Upper lobe of right lung (tissue), 1 donor: ENCODE measurements at regions not wholly inside any gene's neighbourhood (a gene's known extent, or its start where the extent isn't known, plus 50 kb on each side); places are given as distances from the start of the nearest gene placed in this dataset.
"Not testable (repeated sequence)": the region's sequence is repeated elsewhere in the genome, so short reads cannot be mapped to it uniquely, and the experiment has no call there.

ENCODE experiments used
- ATAC-seq: fragments of 200-7000 bp; cut with Tn5 transposase; one replicate; pipeline ENCODE4 v1.9.1; 2020; ENCODE audit warnings: mild to moderate bottlenecking, moderate library complexity
- DNase-seq: peaks from one replicate; pipeline ENCODE4 v3.0.0-alpha.2; 2020
- H3K27ac ChIP-seq: fragments of 200-600 bp; one replicate; pipeline ENCODE4 v1.8.0; 2022
- H3K27me3 ChIP-seq: fragments of 200-600 bp; one replicate; pipeline ENCODE4 v1.8.0; 2022; ENCODE audit warnings: mild to moderate bottlenecking
- H3K36me3 ChIP-seq: fragments of 200-600 bp; one replicate; pipeline ENCODE4 v1.8.0; 2022
- H3K4me1 ChIP-seq: fragments of 200-600 bp; one replicate; pipeline ENCODE4 v1.8.0; 2022
- H3K4me3 ChIP-seq: fragments of 200-600 bp; one replicate; pipeline ENCODE4 v1.8.0; 2022; ENCODE audit warnings: mild to moderate bottlenecking
- H3K9me3 ChIP-seq: fragments of 200-600 bp; one replicate; pipeline ENCODE4 v1.8.0; 2022
- CTCF ChIP-seq: fragments of 200-600 bp; IDR thresholded peaks from one replicate; pipeline ENCODE4 v1.8.0; 2022; ENCODE audit warnings: antibody characterized with exemption
- intact Hi-C: fragments of 100-400 bp; cut with DNase I; formaldehyde crosslinking; loops from one replicate; pipeline ENCODE4 v1.11.0; 2022
- donor health status: DM: no; HTN: yes; CAD: no; lungs with severe emphysema.

DNA sequence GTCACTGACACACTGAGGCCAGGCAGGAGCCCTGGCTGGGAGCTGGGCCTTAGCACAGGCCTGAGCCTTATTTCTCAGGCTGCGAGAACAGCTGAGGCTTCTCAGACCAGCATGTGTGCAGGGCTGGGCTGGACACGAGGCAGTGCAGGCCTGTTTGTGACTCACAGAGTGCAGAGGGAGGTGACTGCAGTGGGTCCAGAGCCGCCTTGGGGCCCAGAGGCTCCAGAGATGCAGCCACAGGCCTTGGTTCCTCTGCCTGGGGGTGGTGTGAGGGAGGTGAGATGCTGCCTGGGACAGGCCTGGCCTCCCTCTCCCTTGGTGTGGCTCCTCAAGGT lies 61.2 kb upstream of the ETV3 start:
- ATAC-seq (no peak), DNase-seq (no peak)
- H3K9me3 ChIP-seq: no peaks in the 10 kb centered on the region
- intact Hi-C loops: no loop called here
- H3K4me3 ChIP-seq: no peak overlapping the region
- no peaks in the 10 kb centered on the region for H3K36me3 ChIP-seq
- H3K27me3 ChIP-seq: peaks cover 18% of the 10 kb centered on the region
- TF ChIP-seq CTCF: no peak
- H3K27ac ChIP-seq: peak overlapping the region; percentile 78
- H3K4me1 ChIP-seq: no peaks in the 10 kb centered on the region

GRCh38 chr1:157198619-157199420 lies 60.6 kb upstream of the ETV3 start:
- peak; percentile 86 for DNase-seq
- peak; percentile 81 for ATAC-seq
- peaks cover 17% of the 10 kb centered on the region for H3K27me3 ChIP-seq
- TF ChIP-seq CTCF: no peak
- H3K4me3 ChIP-seq: no peak overlapping the region
- H3K4me1 ChIP-seq: no peaks in the 10 kb centered on the region
- no peaks in the 10 kb centered on the region for H3K9me3 ChIP-seq
- intact Hi-C loops: no loop called here
- H3K36me3 ChIP-seq: no peaks in the 10 kb centered on the region
- H3K27ac ChIP-seq: peak overlapping the region; percentile 78

DNA sequence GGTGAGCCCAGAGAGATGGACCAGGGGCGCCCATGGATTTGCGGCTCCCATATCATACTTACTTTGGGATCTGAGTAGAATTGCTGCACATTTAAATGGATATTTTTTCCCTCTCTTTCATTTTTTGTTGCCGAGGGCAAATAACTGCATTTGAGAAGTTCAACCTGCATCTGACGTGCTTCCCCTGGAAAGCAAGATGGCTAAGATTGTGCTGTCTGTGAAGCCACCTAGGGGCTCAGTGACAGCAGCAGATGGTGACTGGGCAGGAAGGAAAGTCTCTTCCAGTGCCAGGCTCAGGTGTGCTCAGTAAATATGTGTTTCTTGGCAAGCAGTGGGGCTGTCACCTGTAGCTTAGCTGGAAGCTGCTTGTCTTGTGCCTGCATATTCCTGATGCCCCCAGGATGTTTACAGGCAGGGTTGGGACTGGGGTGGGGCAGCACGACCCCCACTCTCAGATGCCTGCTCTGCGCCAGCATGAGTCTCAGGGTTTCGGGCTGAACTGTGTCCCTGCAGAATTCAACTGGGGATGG lies 59.8 kb upstream of the ETV3 start:
- H3K36me3 ChIP-seq: no peaks in the 10 kb centered on the region
- no peaks in the 10 kb centered on the region for H3K4me1 ChIP-seq
- intact Hi-C loops: no loop called here
- H3K4me3 ChIP-seq: no peak overlapping the region
- no peaks in the 10 kb centered on the region for H3K9me3 ChIP-seq
- ATAC-seq (no peak), DNase-seq (no peak)
- peak overlapping the region; percentile 78 for H3K27ac ChIP-seq
- peaks cover 21% of the 10 kb centered on the region for H3K27me3 ChIP-seq
- TF ChIP-seq CTCF: no peak

GRCh38 chr1:157196670-157197456 lies 58.7 kb upstream of the ETV3 start:
- H3K9me3 ChIP-seq, intact Hi-C loops, H3K36me3 ChIP-seq, H3K27ac ChIP-seq, H3K4me1 ChIP-seq, H3K4me3 ChIP-seq, DNase-seq: not testable (repeated sequence)
- peak; percentile 37 for TF ChIP-seq CTCF
- peaks cover 25% of the 10 kb centered on the region for H3K27me3 ChIP-seq
- peak; percentile 62 for ATAC-seq

GRCh38 chr1:157196245-157196543 lies 58.0 kb upstream of the ETV3 start:
- Histone ChIP-seq H3K36me3 (no peaks in the 10 kb centered on the region), H3K27ac (no peak overlapping the region), H3K4me3 (no peak overlapping the region), H3K27me3 (peaks cover 25% of the 10 kb centered on the region), H3K4me1 (no peaks in the 10 kb centered on the region), H3K9me3 (no peaks in the 10 kb centered on the region)
- TF ChIP-seq CTCF: no peak
- intact Hi-C loops: no loop called here
- ATAC-seq: no peak
- DNase-seq: no peak
